SK-N-SH treated with all-trans-retinoic acid at 6 μM for 48 hours (cell line): ENCODE measurements at regions not wholly inside any gene's neighbourhood (a gene's known extent, or its start where the extent isn't known, plus 50 kb on each side); places are given as distances from the start of the nearest gene placed in this dataset.

Experiments
- ATAC-seq: fragments of 200-7000 bp; cut with Tn5 transposase; 3 replicates; pipeline ENCODE4 v1.9.1; 2020; ENCODE audit warnings: mild to moderate bottlenecking, moderate library complexity
- BACH2 ChIP-seq: fragments of 250-450 bp; sonication (Bioruptor Pico); IDR thresholded peaks from 2 replicates; pipeline ENCODE4 v1.9.0; 2021; ENCODE audit warnings: mild to moderate bottlenecking, borderline replicate concordance
- CSDC2 ChIP-seq: fragments of 250-450 bp; sonication (Bioruptor Pico); IDR thresholded peaks from 2 replicates; pipeline ENCODE4 v1.5.0; 2020; ENCODE audit warnings: mild to moderate bottlenecking, moderate library complexity
- ESRRG ChIP-seq: fragments of 250-450 bp; sonication (Bioruptor Pico); IDR thresholded peaks from 2 replicates; pipeline ENCODE4 v1.6.1; 2021; ENCODE audit warnings: mild to moderate bottlenecking
- GLIS3 ChIP-seq: fragments of 250-450 bp; sonication (Bioruptor Pico); IDR thresholded peaks from 2 replicates; pipeline ENCODE4 v1.5.0; 2020; ENCODE audit warnings: mild to moderate bottlenecking, moderate library complexity
- ISL1 ChIP-seq: fragments of 250-450 bp; sonication (Bioruptor Pico); IDR thresholded peaks from 2 replicates; pipeline ENCODE4 v2.1.2; 2022; ENCODE audit warnings: mild to moderate bottlenecking, moderate library complexity
- OSR1 ChIP-seq: fragments of 250-450 bp; sonication (Bioruptor Pico); IDR thresholded peaks from 2 replicates; pipeline ENCODE4 v1.8.0; 2022; ENCODE audit warnings: moderate library complexity, mild to moderate bottlenecking, inconsistent platforms
- POU6F1 ChIP-seq: fragments of 250-450 bp; sonication (Bioruptor Pico); IDR thresholded peaks from 2 replicates; pipeline ENCODE4 v1.8.0; 2021; ENCODE audit warnings: low read depth, mild to moderate bottlenecking, moderate library complexity, borderline replicate concordance
- SNAI2 ChIP-seq: fragments of 250-450 bp; sonication (Bioruptor Pico); IDR thresholded peaks from 2 replicates; pipeline ENCODE4 v1.5.0; 2020; ENCODE audit warnings: mild to moderate bottlenecking, moderate library complexity
- TOX ChIP-seq: fragments of 250-450 bp; sonication (Bioruptor Pico); IDR thresholded peaks from 2 replicates; pipeline ENCODE4 v1.8.0; 2021; ENCODE audit warnings: mild to moderate bottlenecking, moderate library complexity, borderline replicate concordance
- ZC3H10 ChIP-seq: fragments of 250-450 bp; sonication (Bioruptor Pico); IDR thresholded peaks from 2 replicates; pipeline ENCODE4 v1.5.1; 2021; ENCODE audit warnings: mild to moderate bottlenecking, moderate library complexity
- ZNF70 ChIP-seq: fragments of 450-650 bp; formaldehyde crosslinking; IDR thresholded peaks from 2 replicates; pipeline ENCODE4 v1.5.0; 2020; ENCODE audit warnings: mild to moderate bottlenecking, moderate library complexity
- ZNF8 ChIP-seq: fragments of 450-650 bp; formaldehyde crosslinking; IDR thresholded peaks from 2 replicates; pipeline ENCODE4 v1.5.0; 2020; ENCODE audit warnings: mild to moderate bottlenecking, moderate library complexity
- TF ChIP-seq, protein P1 (sequence below): fragments of 250-450 bp; sonication (Bioruptor Pico); IDR thresholded peaks from 2 replicates; pipeline ENCODE4 v1.8.0; 2020; ENCODE audit warnings: mild to moderate bottlenecking, moderate library complexity, borderline replicate concordance
- TF ChIP-seq, protein P2 (sequence below): fragments of 250-450 bp; sonication (Bioruptor Pico); IDR thresholded peaks from 2 replicates; pipeline ENCODE4 v1.5.1; 2021; ENCODE audit warnings: mild to moderate bottlenecking, moderate library complexity

DNA sequence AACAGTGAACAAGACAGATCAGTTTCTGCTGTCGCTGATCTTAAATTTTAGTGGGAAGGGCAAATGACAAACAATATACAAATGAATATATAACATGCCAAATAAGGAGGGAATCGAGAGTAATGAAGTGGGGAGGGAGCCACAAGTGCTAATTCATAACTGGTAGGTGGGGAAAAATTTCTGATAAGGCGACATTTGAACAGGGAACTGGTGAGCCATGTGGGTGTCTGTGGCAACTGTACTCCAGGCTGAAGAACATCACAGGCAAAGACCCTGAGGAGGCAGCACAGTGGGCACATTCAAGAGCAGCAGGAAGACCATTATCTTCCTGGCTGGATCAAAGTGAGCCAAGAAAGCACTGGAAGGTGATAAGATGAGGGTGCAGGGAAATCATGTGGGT lies 51.6 kb upstream of the CD28 start (continued):
- TF ChIP-seq, protein P1, sequence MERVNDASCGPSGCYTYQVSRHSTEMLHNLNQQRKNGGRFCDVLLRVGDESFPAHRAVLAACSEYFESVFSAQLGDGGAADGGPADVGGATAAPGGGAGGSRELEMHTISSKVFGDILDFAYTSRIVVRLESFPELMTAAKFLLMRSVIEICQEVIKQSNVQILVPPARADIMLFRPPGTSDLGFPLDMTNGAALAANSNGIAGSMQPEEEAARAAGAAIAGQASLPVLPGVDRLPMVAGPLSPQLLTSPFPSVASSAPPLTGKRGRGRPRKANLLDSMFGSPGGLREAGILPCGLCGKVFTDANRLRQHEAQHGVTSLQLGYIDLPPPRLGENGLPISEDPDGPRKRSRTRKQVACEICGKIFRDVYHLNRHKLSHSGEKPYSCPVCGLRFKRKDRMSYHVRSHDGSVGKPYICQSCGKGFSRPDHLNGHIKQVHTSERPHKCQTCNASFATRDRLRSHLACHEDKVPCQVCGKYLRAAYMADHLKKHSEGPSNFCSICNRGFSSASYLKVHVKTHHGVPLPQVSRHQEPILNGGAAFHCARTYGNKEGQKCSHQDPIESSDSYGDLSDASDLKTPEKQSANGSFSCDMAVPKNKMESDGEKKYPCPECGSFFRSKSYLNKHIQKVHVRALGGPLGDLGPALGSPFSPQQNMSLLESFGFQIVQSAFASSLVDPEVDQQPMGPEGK, result no peak
- no peak for TF ChIP-seq CSDC2 (CRISPR knock-in tag)
- no peak for TF ChIP-seq OSR1 (CRISPR knock-in tag)
- no peak for TF ChIP-seq ZC3H10 (CRISPR knock-in tag)
- TF ChIP-seq SNAI2 (CRISPR knock-in tag), result no peak
- TF ChIP-seq ISL1, result no peak
- no peak for TF ChIP-seq GLIS3 (CRISPR knock-in tag)
- TF ChIP-seq, protein P2, sequence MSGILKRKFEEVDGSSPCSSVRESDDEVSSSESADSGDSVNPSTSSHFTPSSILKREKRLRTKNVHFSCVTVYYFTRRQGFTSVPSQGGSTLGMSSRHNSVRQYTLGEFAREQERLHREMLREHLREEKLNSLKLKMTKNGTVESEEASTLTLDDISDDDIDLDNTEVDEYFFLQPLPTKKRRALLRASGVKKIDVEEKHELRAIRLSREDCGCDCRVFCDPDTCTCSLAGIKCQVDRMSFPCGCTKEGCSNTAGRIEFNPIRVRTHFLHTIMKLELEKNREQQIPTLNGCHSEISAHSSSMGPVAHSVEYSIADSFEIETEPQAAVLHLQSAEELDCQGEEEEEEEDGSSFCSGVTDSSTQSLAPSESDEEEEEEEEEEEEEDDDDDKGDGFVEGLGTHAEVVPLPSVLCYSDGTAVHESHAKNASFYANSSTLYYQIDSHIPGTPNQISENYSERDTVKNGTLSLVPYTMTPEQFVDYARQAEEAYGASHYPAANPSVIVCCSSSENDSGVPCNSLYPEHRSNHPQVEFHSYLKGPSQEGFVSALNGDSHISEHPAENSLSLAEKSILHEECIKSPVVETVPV (CRISPR knock-in tag), result no peak
- TF ChIP-seq ZNF70 (CRISPR knock-in tag), result no peak

- ATAC-seq, result no peak
- TF ChIP-seq, protein P2 (CRISPR knock-in tag), result no peak
- TF ChIP-seq ZC3H10 (CRISPR knock-in tag) (no peak), POU6F1 (CRISPR knock-in tag) (no peak), OSR1 (CRISPR knock-in tag) (no peak), GLIS3 (CRISPR knock-in tag) (no peak), ESRRG (no peak), ISL1 (no peak), BACH2 (CRISPR knock-in tag) (no peak), ZNF70 (CRISPR knock-in tag) (no peak), SNAI2 (CRISPR knock-in tag) (no peak), TOX (no peak), ZNF8 (CRISPR knock-in tag) (no peak)
- TF ChIP-seq, protein P1, result no peak
Measured at GRCh38 chr2:203656522-203657287, 49.7 kb upstream of the CD28 start.
